8988T (cell line): ENCODE measurements at regions not wholly inside any gene's neighbourhood (a gene's known extent, or its start where the extent isn't known, plus 50 kb on each side); places are given as distances from the start of the nearest gene placed in this dataset.
"Not testable (repeated sequence)": the region's sequence is repeated elsewhere in the genome, so short reads cannot be mapped to it uniquely, and the experiment has no call there.

ENCODE experiments used
- DNase-seq: peaks from one replicate; pipeline ENCODE4 v3.0.0; 2011

GRCh38 chr9:75417471-75417870 lies 329.2 kb downstream of the OSTF1 start:
- no peak for DNase-seq

GRCh38 chr9:75418518-75418917 lies 330.2 kb downstream of the OSTF1 start:
- no peak for DNase-seq

- DNase-seq: no peak
Observed at GRCh38 chr9:75422944-75423522, 334.7 kb downstream of the OSTF1 start.

DNA sequence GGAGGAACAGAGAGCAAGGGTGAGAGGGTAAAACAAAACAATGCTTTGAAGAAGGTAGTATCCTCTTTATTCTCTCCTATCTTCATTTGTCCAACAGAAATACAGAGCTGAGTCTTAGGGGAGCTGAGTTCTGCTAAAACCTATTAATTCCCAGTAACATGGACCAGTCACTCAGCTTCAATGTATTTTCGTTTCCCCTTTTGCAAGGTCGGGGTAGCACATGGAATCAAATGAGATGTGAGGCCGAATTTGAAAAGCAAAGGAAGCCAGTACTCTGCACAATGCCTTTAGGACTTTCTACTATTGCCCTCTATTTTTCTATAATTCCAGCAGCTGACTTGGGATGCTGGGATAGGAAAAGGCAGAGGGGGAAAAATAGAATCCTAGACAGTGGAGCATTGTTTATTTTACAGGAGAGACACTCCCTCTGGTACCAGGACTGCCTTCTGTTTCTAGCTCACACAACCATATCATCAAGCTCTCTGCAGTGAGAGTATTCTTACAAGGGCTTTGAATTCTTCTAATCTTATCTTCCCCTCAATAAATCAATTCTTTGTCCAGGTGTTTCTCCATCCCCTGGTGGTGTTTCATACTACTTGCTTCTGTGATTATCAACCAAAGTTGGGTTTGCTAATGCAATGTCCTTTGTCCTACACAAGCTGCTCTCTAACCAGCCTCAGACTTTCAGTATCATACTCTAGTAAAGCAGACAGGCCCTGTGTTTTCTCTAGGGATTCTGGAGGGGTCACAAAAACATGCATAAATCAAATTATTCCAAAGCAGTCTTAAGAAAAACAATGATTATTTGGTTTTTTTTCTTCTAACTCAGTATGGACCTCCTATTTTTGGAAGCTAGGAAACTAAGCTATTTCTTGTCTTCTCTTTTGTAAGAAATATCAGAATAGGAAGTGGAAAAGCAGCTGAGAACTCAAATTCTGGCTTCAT lies 341.5 kb downstream of the OSTF1 start:
- DNase-seq: no peak

DNA sequence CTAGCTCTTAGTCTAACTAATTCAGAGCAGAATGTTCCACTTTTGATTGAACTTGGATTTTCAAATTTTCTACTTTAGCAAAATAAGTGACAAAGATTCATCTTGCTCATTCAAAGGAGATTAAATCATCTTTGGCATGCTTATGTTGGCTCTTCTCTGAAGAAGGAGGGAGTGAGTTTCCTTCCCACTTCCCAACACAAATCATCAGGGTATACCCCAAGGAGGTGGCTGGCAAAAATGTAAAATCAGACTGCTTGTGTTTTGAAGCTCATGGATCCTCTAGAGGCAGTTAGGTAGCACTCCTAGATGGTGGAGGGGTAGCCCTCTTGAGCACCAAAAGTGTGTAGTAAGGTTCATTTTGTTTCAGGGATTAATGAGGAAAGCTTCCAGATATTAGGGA lies 343.1 kb downstream of the OSTF1 start:
- DNase-seq: no peak

GRCh38 chr9:75432386-75432785 lies 344.1 kb downstream of the OSTF1 start:
- no peak for DNase-seq

- no peak for DNase-seq
Observed at GRCh38 chr9:75432888-75433287, 344.6 kb downstream of the OSTF1 start.

- no peak for DNase-seq
Observed at GRCh38 chr9:75438716-75439115, 350.4 kb downstream of the OSTF1 start.

GRCh38 chr9:75440914-75441313 lies 352.6 kb downstream of the OSTF1 start:
- no peak for DNase-seq

DNA sequence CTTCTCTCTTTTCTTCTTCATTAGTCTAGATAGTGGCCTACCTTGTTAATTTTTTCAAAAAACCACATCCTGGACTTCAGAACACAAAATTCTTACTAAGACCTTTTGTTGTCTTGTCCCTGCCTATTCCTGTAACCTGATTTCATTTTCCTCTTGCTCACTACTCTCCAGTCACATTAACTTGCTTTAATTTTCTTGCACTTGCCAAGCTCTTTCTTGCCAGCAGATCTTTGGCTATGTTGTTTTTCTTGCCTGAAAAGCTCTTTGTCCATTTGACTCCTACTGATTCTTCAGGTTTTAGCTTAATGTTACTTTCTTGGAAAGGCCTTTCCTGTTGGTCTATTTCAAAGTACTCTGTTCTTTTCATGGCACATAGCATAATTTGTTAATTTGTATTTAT lies 356.8 kb downstream of the OSTF1 start:
- DNase-seq: no peak

GRCh38 chr9:75447281-75447680 lies 359.0 kb downstream of the OSTF1 start:
- no peak for DNase-seq

DNA sequence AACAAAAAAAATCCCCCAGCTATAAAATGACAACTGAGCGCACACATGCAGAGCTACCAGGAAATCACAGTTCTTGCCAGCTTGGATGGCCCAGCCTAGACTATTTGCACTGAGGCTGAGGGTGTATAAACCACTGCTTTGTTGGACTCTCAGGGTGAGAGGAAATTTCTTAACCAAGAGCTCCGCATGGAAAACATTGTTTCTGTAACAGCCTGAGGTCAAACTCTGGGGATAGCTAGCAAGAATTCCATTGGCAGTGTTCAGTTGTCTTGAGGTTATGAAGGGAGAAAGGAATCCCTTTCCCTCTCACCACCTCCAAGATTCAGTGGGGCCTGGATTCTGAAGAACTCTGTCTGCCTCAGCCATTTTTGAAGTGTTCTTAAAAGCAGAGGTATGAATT lies 360.0 kb downstream of the OSTF1 start:
- no peak for DNase-seq

DNA sequence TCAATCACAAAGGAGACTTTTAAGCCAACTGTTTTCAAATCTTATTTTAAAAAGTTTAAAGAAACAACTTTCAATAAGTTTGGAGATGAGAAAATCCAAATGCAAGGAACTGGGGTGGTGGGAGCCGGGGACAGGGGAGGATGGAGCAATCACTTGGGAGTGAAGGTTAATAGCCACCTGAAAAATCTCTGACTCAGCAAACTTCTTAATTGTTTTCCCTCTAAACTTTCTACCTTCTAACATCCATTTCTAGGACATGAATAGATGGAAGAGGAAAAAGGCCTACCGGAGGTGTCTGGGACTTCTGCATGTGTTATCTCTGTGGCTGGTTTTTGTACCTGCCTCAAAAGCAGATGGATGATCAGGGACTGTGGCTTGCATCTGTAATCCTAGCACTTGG lies 360.6 kb downstream of the OSTF1 start:
- no peak for DNase-seq

DNA sequence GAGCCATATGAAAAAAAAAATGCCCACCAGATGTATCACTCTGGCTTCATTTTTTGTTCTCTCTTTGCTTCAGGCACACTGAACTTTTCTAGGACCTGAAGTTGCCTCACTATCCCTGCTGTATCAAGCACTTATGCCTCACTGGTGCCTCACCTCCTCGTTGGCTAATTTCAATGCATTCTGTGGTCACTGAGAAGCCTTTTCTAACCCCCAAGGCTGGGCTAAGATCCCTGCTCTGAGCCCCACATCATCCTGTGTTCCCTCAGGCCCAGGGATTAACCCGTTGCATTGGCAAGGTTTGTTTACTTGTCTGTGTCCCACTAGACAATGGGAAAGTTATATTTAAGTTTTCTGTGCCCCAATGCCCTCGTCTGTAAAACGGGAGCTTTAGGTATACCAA lies 362.7 kb downstream of the OSTF1 start:
- DNase-seq: no peak

DNA sequence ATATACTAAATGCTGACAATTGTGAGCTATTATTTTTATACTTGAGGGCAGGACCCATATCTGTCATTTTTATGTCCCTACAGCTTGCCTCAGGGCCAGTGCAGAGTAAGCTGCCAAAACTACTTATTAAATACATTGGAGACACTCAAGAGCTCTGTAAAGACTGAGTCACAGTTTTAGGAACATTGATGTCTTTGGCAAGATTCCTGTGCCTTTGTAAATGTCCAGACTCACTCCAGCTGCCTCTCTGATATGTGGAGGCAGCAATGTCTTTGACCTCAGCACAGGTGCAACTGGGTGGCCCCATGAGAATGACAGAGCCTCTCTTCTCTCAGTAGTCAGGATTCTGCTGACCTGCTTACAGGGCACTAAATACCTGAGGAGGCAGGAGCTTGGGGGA lies 363.2 kb downstream of the OSTF1 start:
- no peak for DNase-seq

DNA sequence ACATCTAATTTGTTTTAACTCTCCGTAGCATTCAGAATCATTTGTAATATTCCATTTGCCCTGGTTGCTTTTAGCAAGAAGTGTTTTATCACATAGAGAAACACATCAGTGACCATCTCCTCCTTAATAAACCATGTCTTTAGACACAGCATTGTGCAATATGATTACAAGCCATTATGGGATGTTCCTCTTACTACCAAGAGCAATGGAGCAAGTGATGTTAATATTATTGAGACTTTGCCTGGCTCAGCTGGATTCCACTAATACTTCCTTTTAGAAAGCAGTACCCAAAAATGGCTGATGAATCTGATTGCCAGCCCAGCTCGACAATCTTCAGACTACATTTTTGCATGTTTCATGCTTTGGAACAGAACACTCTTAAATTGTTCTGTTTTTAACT lies 364.2 kb downstream of the OSTF1 start:
- DNase-seq: no peak

GRCh38 chr9:75454043-75454442 lies 365.7 kb downstream of the OSTF1 start:
- no peak for DNase-seq

DNA sequence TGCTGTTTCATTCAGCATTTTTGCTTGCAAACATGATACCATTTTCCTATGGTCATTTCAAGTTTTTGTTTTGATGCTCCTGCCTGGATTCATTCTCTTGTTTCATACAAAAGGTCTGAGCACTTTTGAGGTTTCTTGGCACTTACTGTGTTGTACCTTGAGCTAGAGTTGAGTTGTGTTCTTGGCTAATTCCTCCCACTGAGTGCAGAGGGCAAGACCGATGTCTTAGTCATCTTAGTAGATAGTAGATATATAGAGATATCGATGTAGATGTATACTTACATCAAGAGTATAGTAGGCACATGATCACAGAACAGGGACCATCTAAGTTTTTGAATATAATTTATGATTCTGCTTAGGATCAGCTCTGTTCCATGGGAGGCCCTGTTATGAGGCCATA lies 366.6 kb downstream of the OSTF1 start:
- DNase-seq: no peak

DNA sequence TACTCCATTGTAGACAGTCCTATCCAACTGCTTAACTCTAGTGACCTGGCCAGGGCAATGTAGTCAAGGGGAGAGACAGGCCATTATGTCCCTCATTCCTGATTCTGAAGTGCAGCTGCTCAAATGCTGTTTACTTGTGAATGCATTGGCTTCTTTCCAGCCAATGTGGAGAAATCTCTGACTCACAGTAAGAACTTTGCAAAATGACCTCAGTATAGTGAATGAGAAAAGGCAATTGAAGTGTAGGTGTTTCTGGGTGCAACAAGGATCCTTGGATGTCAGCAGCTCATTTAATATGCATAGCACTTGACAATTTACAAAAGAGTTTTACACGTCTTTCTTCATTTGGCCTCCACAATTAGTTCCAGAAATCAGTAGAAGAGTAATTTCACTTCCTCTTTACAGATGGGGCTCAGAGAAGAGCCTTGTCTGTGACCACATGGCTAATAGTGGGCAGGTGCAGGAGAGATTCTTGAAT lies 367.2 kb downstream of the OSTF1 start:
- DNase-seq: no peak

DNA sequence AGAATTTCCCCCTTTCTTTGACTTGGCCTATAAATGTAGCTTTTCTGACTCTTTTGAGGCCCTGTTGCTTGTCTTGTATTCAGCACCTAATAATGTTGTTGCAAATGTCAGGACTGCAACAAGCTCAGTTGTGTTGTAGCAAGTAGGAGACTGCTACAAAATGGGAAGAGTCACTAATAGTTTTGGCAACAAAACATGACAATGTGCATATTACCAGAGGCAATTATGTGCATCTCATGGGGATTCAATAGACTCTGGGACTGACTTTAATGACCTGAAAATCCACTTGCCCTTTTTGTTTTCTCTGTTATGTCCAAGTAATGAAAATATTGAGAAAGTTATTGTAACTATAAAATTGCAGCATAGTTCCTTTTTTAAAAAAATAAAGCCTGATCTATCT lies 368.4 kb downstream of the OSTF1 start:
- DNase-seq: no peak

DNA sequence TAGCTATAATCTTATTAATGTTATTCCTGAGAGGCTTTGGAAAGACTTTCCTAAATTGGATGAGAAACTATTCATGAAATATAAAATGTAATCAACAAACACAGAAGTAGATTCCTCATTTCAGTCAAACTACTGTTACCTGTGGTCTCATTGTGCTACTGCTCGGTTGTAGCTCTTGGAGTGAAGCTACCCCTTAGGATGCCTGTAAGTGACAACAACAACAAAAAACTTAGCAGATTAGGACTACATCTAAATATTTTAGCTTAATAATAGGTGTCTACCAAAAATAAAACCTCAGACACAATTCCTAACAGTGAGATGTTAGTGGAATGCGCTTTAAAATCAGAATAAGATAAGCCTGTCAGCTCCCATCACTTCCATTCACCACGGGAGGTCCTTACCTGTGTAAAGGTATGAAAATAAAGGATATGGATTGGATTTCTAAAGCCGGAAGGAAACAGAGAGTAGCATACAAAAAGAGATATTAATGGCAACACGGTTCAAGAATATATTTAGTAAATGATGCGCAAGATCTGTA lies 369.2 kb downstream of the OSTF1 start:
- DNase-seq: no peak

- DNase-seq: not testable (repeated sequence)
Observed at GRCh38 chr9:75459311-75459710, 371.0 kb downstream of the OSTF1 start.

DNA sequence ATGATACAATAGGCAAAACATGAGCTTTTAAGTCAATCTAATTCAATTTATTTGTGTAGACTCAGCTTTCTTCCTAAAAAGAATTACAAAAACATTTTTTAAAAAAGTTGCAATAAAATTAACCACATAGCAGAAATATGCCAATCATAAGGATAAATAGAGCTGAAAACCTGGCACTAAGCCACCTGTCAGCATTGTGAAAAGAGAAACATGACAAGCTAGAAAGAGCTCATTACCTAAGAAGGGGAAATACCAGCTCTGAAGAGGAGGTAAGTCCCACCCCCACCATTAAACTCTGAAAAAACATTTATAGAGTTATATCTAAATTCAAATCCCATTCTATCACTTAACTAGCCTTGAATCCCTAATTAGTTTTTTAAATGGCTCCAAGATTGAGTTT lies 372.9 kb downstream of the OSTF1 start:
- DNase-seq: no peak

DNA sequence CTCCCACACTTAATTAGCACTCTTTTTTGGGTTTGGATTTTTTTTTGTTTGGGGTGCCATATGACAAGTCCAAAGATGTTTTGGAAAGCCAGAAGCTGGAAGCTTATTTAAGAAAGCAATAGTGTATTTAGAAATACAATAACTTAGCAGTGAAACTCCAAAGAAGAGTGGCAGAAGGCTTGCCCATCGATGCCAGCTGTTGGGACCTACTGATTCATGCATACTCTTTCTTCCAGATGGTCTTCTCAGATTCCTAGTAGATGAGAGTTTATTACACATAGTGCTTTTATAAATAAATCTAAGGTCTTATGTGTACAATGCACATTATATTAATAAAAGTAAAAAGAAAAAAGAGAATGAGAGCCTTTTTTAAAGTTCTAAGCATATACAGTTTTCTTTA lies 374.6 kb downstream of the OSTF1 start:
- no peak for DNase-seq
